Small intestine (tissue), 7 donors: ENCODE measurements at regions not wholly inside any gene's neighbourhood (a gene's known extent, or its start where the extent isn't known, plus 50 kb on each side); places are given as distances from the start of the nearest gene placed in this dataset.
"Not testable (repeated sequence)": the region's sequence is repeated elsewhere in the genome, so short reads cannot be mapped to it uniquely, and the experiment has no call there.

Source experiments
- DNase-seq, 2 donors: peaks; one replicate each; pipeline versions ENCODE4 v3.0.0 to v3.0.0-alpha.2; 2013
- FAIRE-seq: peaks from 2 replicates; lab custom pipeline; 2012; peaks lifted over from hg19 to GRCh38; lab: Jason Lieb, UNC
- H3K27ac ChIP-seq, 3 donors: one replicate each; pipeline ENCODE4 v1.5.1; 2013; ENCODE audit warnings: low read length in 2 of 3, mild to moderate bottlenecking in 2 of 3, control low read depth in 1 of 3, inconsistent platforms in 1 of 3, low read depth in 1 of 3, moderate library complexity in 1 of 3
- H3K27me3 ChIP-seq, 3 donors: one replicate each; pipeline ENCODE4 v1.6.1; 2013; ENCODE audit warnings: low read length in 3 of 3, inconsistent platforms in 1 of 3; ENCODE audit not compliant: control insufficient read depth in 3 of 3, insufficient read depth in 3 of 3
- H3K36me3 ChIP-seq, 3 donors: one replicate each; pipeline ENCODE4 v1.6.1; 2013; ENCODE audit warnings: low read length in 3 of 3, inconsistent platforms in 1 of 3, low read depth in 1 of 3, mild to moderate bottlenecking in 1 of 3, moderate library complexity in 1 of 3; ENCODE audit not compliant: control insufficient read depth in 3 of 3, insufficient read depth in 2 of 3
- H3K4me1 ChIP-seq, 3 donors: one replicate each; pipeline ENCODE4 v1.6.1; 2013; ENCODE audit warnings: low read length in 2 of 3, inconsistent platforms in 1 of 3, low read depth in 1 of 3, mild to moderate bottlenecking in 1 of 3, moderate library complexity in 1 of 3; ENCODE audit not compliant: control insufficient read depth in 3 of 3, insufficient read depth in 2 of 3
- H3K4me3 ChIP-seq, 3 donors: one replicate each; pipeline ENCODE4 v1.5.1; 2013; ENCODE audit warnings: low read length in 3 of 3, control low read depth in 1 of 3, inconsistent platforms in 1 of 3, low read depth in 1 of 3, mild to moderate bottlenecking in 1 of 3, moderate library complexity in 1 of 3
- H3K9me3 ChIP-seq, 2 donors: one replicate each; pipeline ENCODE4 v1.6.1; 2013; ENCODE audit warnings: low read depth in 1 of 2, low read length in 1 of 2; ENCODE audit not compliant: control insufficient read depth in 2 of 2, insufficient read depth in 1 of 2
- WGBS, 3 donors: extraction: QIAGEN DNeasy Blood & Tissue Kit; methylation state at CpG; one replicate each; pipeline ENCODE4 v1.1.7; 2013; 5-methylcytosine and 5-hydroxymethylcytosine counted together
- donor health status: healthy with polysubstance abuse.
- donor health status: control.
- donor health status: control.
- donor health status: Bipolar disorder and iron deficiency.
- donor health status: healthy.

GRCh38 chr18:55694291-55694690 lies 106.3 kb upstream of the TCF4 start:
- no peak for DNase-seq
- Histone ChIP-seq H3K36me3 (no peaks in the 10 kb centered on the region), H3K27ac (no peak overlapping the region), H3K4me1 (no peaks in the 10 kb centered on the region), H3K9me3 (no peaks in the 10 kb centered on the region), H3K27me3 (no peaks in the 10 kb centered on the region), H3K4me3 (no peak overlapping the region)
- FAIRE-seq, result no peak
- 58 to 75% (median 65%) methylated on average over 1 of the region's 1 CpG for WGBS, 3 donors

GRCh38 chr18:55688030-55688429 lies 100.0 kb upstream of the TCF4 start:
- WGBS, 3 donors, result 60 to 77% (median 66%) methylated on average over 4 of the region's 4 CpGs
- DNase-seq (no peak), FAIRE-seq (no peak)
- no peaks in the 10 kb centered on the region for H3K4me1 ChIP-seq
- H3K27ac ChIP-seq, result no peak overlapping the region
- no peaks in the 10 kb centered on the region for H3K27me3 ChIP-seq
- H3K36me3 ChIP-seq, result no peaks in the 10 kb centered on the region
- no peak overlapping the region for H3K4me3 ChIP-seq
- H3K9me3 ChIP-seq, result no peaks in the 10 kb centered on the region

- H3K27me3 ChIP-seq, result no peaks in the 10 kb centered on the region
- no peaks in the 10 kb centered on the region for H3K4me1 ChIP-seq
- no peak overlapping the region for H3K4me3 ChIP-seq
- no peak for FAIRE-seq
- no peaks in the 10 kb centered on the region for H3K9me3 ChIP-seq
- H3K27ac ChIP-seq, result no peak overlapping the region
- DNase-seq, result no peak
- 52 to 80% (median 60%) methylated on average over 3 of the region's 3 CpGs for WGBS, 3 donors
- H3K36me3 ChIP-seq, result no peaks in the 10 kb centered on the region
These were observed 99.1 kb upstream of the TCF4 start for GRCh38 chr18:55687106-55687505.

GRCh38 chr18:55685638-55686037 lies 97.6 kb upstream of the TCF4 start:
- DNase-seq (no peak), FAIRE-seq (no peak)
- H3K27me3 ChIP-seq, result no peaks in the 10 kb centered on the region
- no peaks in the 10 kb centered on the region for H3K4me1 ChIP-seq
- H3K36me3 ChIP-seq, result no peaks in the 10 kb centered on the region
- no peak overlapping the region for H3K4me3 ChIP-seq
- H3K27ac ChIP-seq, result no peak overlapping the region
- H3K9me3 ChIP-seq, result no peaks in the 10 kb centered on the region

- Histone ChIP-seq H3K4me3 (no peak overlapping the region), H3K4me1 (no peaks in the 10 kb centered on the region), H3K27me3 (no peaks in the 10 kb centered on the region), H3K27ac (no peak overlapping the region), H3K36me3 (no peaks in the 10 kb centered on the region), H3K9me3 (peaks cover 0 to 4% of the 10 kb centered on the region in 2 donors)
- FAIRE-seq (no peak), DNase-seq (no peak)
- 56 to 60% (median 60%) methylated on average over 12 of the region's 12 CpGs for WGBS, 3 donors
These were observed 84.8 kb upstream of the TCF4 start for GRCh38 chr18:55672574-55673361.

- WGBS, 3 donors, result 88 to 95% (median 89%) methylated on average over 5 of the region's 5 CpGs
- Histone ChIP-seq H3K27ac (no peak overlapping the region), H3K4me3 (no peak overlapping the region), H3K27me3 (no peaks in the 10 kb centered on the region), H3K4me1 (no peaks in the 10 kb centered on the region), H3K36me3 (no peaks in the 10 kb centered on the region), H3K9me3 (peaks cover 0 to 5% of the 10 kb centered on the region in 2 donors)
- DNase-seq, result no peak
- FAIRE-seq, result no peak
These were observed 77.5 kb upstream of the TCF4 start for GRCh38 chr18:55665506-55665905.

- not testable (repeated sequence) for H3K36me3 ChIP-seq, H3K4me3 ChIP-seq, H3K4me1 ChIP-seq, H3K9me3 ChIP-seq, DNase-seq, FAIRE-seq, H3K27ac ChIP-seq, H3K27me3 ChIP-seq
- WGBS, 3 donors, result 92 to 94% (median 93%) methylated on average over 37 to 45 of the region's 45 CpGs
These were observed 76.9 kb upstream of the TCF4 start for GRCh38 chr18:55664758-55665400.

- H3K9me3 ChIP-seq, result peaks cover 0 to 5% of the 10 kb centered on the region in 2 donors
- H3K27ac ChIP-seq, result no peak overlapping the region
- 64 to 83% (median 77%) methylated on average over 4 of the region's 4 CpGs for WGBS, 3 donors
- H3K27me3 ChIP-seq, result no peaks in the 10 kb centered on the region
- H3K4me3 ChIP-seq, result no peak overlapping the region
- DNase-seq (no peak), FAIRE-seq (no peak)
- no peaks in the 10 kb centered on the region for H3K4me1 ChIP-seq
- no peaks in the 10 kb centered on the region for H3K36me3 ChIP-seq
These were observed 75.9 kb upstream of the TCF4 start for GRCh38 chr18:55663891-55664290.
